ENCODE measurements at regions not wholly inside any gene's neighbourhood (a gene's known extent, or its start where the extent isn't known, plus 50 kb on each side); places are given as distances from the start of the nearest gene placed in this dataset.

DNA sequence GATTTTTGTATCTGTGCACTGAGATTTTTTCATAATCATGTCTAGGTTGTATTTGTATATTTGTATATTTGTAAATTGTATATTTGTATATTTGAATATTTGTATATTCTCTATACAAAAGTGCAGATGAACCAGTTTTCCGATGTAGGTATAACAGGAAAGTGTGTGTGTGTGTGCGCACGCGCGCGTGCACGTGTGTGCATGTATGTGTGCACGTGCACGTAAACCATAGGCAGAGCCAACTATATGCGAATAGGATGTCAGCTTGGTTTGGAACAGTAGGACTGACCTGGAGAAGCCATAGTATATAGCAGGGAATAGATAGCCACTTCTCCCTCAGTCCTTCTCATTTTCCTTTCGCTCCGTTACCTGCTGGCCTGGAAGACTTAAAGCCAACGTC is 565.8 kb downstream of the XIRP2 start:
- ChIA-PET POLR2A (ENCODE audit: partially characterized antibody) (interaction anchor here (1.0 kb wide), 1 partner anchor 33 kb away, joined by 3 read pairs; no protein-coding TSS in a partner anchor), CTCF (ENCODE audit: partially characterized antibody) (interaction anchor here (1.8 to 1.9 kb wide), 2 partner anchors 8 to 18 kb away, joined by 4 read pairs; no protein-coding TSS in a partner anchor)
- Histone ChIP-seq H3K14ac (ENCODE audit: insufficient read length) (no peak overlapping the region), H3K4me2 (ENCODE audit: insufficient read depth in 1 of 2, low read depth in 2 of 2, low read length in 2 of 2) (no peak overlapping the region), H3K23ac (ENCODE audit: insufficient read length) (no peak overlapping the region), H4K5ac (ENCODE audit: insufficient read length, low read depth, low read length) (no peak overlapping the region), H3K23me2 (ENCODE audit: low read depth, low read length) (no peaks in the 10 kb centered on the region), H3K4ac (replicated peaks; ENCODE audit: insufficient read length, low read depth, low read length) (no peak overlapping the region), H3K9me3 (ENCODE audit: insufficient read depth in 2 of 2, low read depth in 1 of 2, low read length in 1 of 2) (peaks cover 5 to 19% of the 10 kb centered on the region in 2 experiments; a peak in 3 of 4 replicates), H2BK5ac (ENCODE audit: low read depth, low read length) (no peak overlapping the region), H4K20me1 (replicated peaks in 1 of 2; ENCODE audit: control insufficient read depth in 1 of 2, insufficient read depth in 2 of 2, low read length in 2 of 2) (peaks cover 2 to 3% of the 10 kb centered on the region in 2 experiments), H3K27me3 (replicated peaks in 1 of 4; ENCODE audit: control insufficient read depth in 3 of 4, extremely low read depth in 1 of 4, insufficient read depth in 3 of 4, low read length in 3 of 4) (no peaks in the 10 kb centered on the region), H4K91ac (replicated peaks; ENCODE audit: insufficient read length, low read length) (no peak overlapping the region), H3K4me3 (ENCODE audit: extremely low read depth in 1 of 4, insufficient read depth in 2 of 4, low read depth in 3 of 4, low read length in 4 of 4) (no peak overlapping the region), H2BK15ac (ENCODE audit: low read length) (no peak overlapping the region), H2AFZ (ENCODE audit: low read length) (no peak overlapping the region), H3K56ac (replicated peaks; ENCODE audit: insufficient read length, low read depth, low read length) (no peak overlapping the region), H2BK20ac (ENCODE audit: low read length) (no peak overlapping the region), H3K18ac (ENCODE audit: extremely low read depth, low read length) (no peak overlapping the region), H2AK5ac (ENCODE audit: low read depth, low read length) (no peak overlapping the region), H3K79me1 (ENCODE audit: low read depth, low read length) (peaks cover 2% of the 10 kb centered on the region; the same call in 1 of the 2 replicates), H4K8ac (ENCODE audit: extremely low read depth, insufficient read depth, low read length) (no peak overlapping the region), H3K79me2 (ENCODE audit: control insufficient read depth in 1 of 2, insufficient read depth in 2 of 2, low read length in 2 of 2) (peaks cover 0 to 91% of the 10 kb centered on the region in 2 experiments; a peak in 3 of 4 replicates), H3K4me1 (replicated peaks in 1 of 4; ENCODE audit: control insufficient read depth in 3 of 4, insufficient read depth in 4 of 4, low read length in 3 of 4) (peaks cover 0 to 6% (median 2%) of the 10 kb centered on the region in 4 experiments; a peak in 2 of 7 replicates), H3K36me3 (ENCODE audit: control insufficient read depth in 2 of 4, insufficient read depth in 4 of 4, low read length in 3 of 4) (peaks cover 0 to 4% (median 0%) of the 10 kb centered on the region in 4 experiments; a peak in 2 of 8 replicates), H3K9ac (replicated peaks in 1 of 4; ENCODE audit: extremely low read depth in 1 of 4, low read depth in 3 of 4, low read length in 3 of 4) (no peak overlapping the region), H3K27ac (ENCODE audit: low read depth, low read length) (no peak overlapping the region), H2BK120ac (replicated peaks; ENCODE audit: low read depth, low read length) (no peak overlapping the region), H2BK12ac (ENCODE audit: low read depth, low read length) (no peak overlapping the region)
- no peak for TF ChIP-seq BACH1 (IDR thresholded peaks at IDR 0.05; ENCODE audit: low read length)
- TF ChIP-seq JUN (IDR thresholded peaks at IDR 0.05; ENCODE audit: low read depth, low read length): no peak
- TF ChIP-seq JUND (IDR thresholded peaks at IDR 0.05; ENCODE audit: low read length): no peak
- TF ChIP-seq, protein P1, sequence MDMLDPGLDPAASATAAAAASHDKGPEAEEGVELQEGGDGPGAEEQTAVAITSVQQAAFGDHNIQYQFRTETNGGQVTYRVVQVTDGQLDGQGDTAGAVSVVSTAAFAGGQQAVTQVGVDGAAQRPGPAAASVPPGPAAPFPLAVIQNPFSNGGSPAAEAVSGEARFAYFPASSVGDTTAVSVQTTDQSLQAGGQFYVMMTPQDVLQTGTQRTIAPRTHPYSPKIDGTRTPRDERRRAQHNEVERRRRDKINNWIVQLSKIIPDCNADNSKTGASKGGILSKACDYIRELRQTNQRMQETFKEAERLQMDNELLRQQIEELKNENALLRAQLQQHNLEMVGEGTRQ (IDR thresholded peaks at IDR 0.05; ENCODE audit: low read length): no peak
- TF ChIP-seq TAF7 (optimal IDR thresholded peaks at IDR 0.05; ENCODE audit: borderline replicate concordance, low read depth, low read length): no peak
- TF ChIP-seq POU5F1 (IDR thresholded peaks at IDR 0.05; ENCODE audit: low read depth, low read length): no peak
- WGBS, 2 experiments (ENCODE audit: extremely low coverage in 1 of 2, insufficient coverage in 1 of 2, insufficient read length in 1 of 2, insufficient replicate concordance in 2 of 2, low coverage in 1 of 2, low lambda C conversion rate in 2 of 2, missing lambda C conversion rate in 1 of 2): 91% methylated on average over 13 of the region's 13 CpGs; no CpG with 5 or more reads in 1 of the 2 experiments
- DNase-seq (ENCODE audit: low read depth in 1 of 2, low spot score in 2 of 2): no peak
- FAIRE-seq: no peak
